ENCODE measurements at regions not wholly inside any gene's neighbourhood (a gene's known extent, or its start where the extent isn't known, plus 50 kb on each side); places are given as distances from the start of the nearest gene placed in this dataset.

- H3K4me3 Mint-ChIP-seq, result no peak overlapping the region
- H3K27me3 Mint-ChIP-seq, result no peaks in the 10 kb centered on the region
- no peak for DNase-seq
- ATAC-seq, result no peak
- no peak overlapping the region for H3K27ac Mint-ChIP-seq
- H3K9me3 Mint-ChIP-seq (ENCODE audit: low read depth), result peaks cover 3% of the 10 kb centered on the region
- H3K36me3 Mint-ChIP-seq, result no peaks in the 10 kb centered on the region
- no peaks in the 10 kb centered on the region for H3K4me1 Mint-ChIP-seq
- CTCF ChIA-PET, result no interaction called here
Observed at GRCh38 chr20:60642541-60642940, 609.5 kb upstream of the CDH4 start.

GRCh38 chr20:60648556-60648955, 603.5 kb upstream of the CDH4 start:
- no peaks in the 10 kb centered on the region for H3K36me3 Mint-ChIP-seq
- H3K9me3 Mint-ChIP-seq (ENCODE audit: low read depth), result peaks cover 8% of the 10 kb centered on the region
- CTCF ChIA-PET, result no interaction called here
- ATAC-seq (no peak), DNase-seq (no peak)
- H3K27me3 Mint-ChIP-seq, result no peaks in the 10 kb centered on the region
- no peaks in the 10 kb centered on the region for H3K4me1 Mint-ChIP-seq
- no peak overlapping the region for H3K4me3 Mint-ChIP-seq
- no peak overlapping the region for H3K27ac Mint-ChIP-seq

GRCh38 chr20:60649541-60649940, 602.5 kb upstream of the CDH4 start:
- no peak overlapping the region for H3K27ac Mint-ChIP-seq
- H3K36me3 Mint-ChIP-seq, result no peaks in the 10 kb centered on the region
- H3K27me3 Mint-ChIP-seq, result no peaks in the 10 kb centered on the region
- ATAC-seq, result no peak
- H3K4me1 Mint-ChIP-seq, result no peaks in the 10 kb centered on the region
- H3K4me3 Mint-ChIP-seq, result no peak overlapping the region
- CTCF ChIA-PET, result no interaction called here
- no peak for DNase-seq
- peaks cover 8% of the 10 kb centered on the region for H3K9me3 Mint-ChIP-seq (ENCODE audit: low read depth)

- Mint-ChIP-seq H3K36me3 (no peaks in the 10 kb centered on the region), H3K27ac (no peak overlapping the region), H3K4me1 (no peaks in the 10 kb centered on the region), H3K4me3 (no peak overlapping the region), H3K9me3 (ENCODE audit: low read depth) (peaks cover 8% of the 10 kb centered on the region), H3K27me3 (no peaks in the 10 kb centered on the region)
- no peak for DNase-seq
- ATAC-seq, result no peak
- CTCF ChIA-PET, result no interaction called here
Observed at GRCh38 chr20:60650087-60650486, 602.0 kb upstream of the CDH4 start.

GRCh38 chr20:60652046-60652445, 600.0 kb upstream of the CDH4 start:
- Mint-ChIP-seq H3K27me3 (no peaks in the 10 kb centered on the region), H3K4me1 (no peaks in the 10 kb centered on the region), H3K36me3 (no peaks in the 10 kb centered on the region), H3K27ac (no peak overlapping the region), H3K4me3 (no peak overlapping the region), H3K9me3 (ENCODE audit: low read depth) (peaks cover 12% of the 10 kb centered on the region)
- DNase-seq, result no peak
- CTCF ChIA-PET, result no interaction called here
- no peak for ATAC-seq

GRCh38 chr20:60652615-60653014, 599.4 kb upstream of the CDH4 start:
- CTCF ChIA-PET, result no interaction called here
- no peaks in the 10 kb centered on the region for H3K27me3 Mint-ChIP-seq
- H3K27ac Mint-ChIP-seq, result no peak overlapping the region
- H3K4me1 Mint-ChIP-seq, result no peaks in the 10 kb centered on the region
- no peak for DNase-seq
- no peak for ATAC-seq
- no peaks in the 10 kb centered on the region for H3K36me3 Mint-ChIP-seq
- H3K4me3 Mint-ChIP-seq, result no peak overlapping the region
- H3K9me3 Mint-ChIP-seq (ENCODE audit: low read depth), result peaks cover 12% of the 10 kb centered on the region

- no peaks in the 10 kb centered on the region for H3K4me1 Mint-ChIP-seq
- no peaks in the 10 kb centered on the region for H3K36me3 Mint-ChIP-seq
- DNase-seq, result no peak
- H3K4me3 Mint-ChIP-seq, result no peak overlapping the region
- CTCF ChIA-PET, result no interaction called here
- peaks cover 12% of the 10 kb centered on the region for H3K9me3 Mint-ChIP-seq (ENCODE audit: low read depth)
- no peak overlapping the region for H3K27ac Mint-ChIP-seq
- ATAC-seq, result no peak
- H3K27me3 Mint-ChIP-seq, result no peaks in the 10 kb centered on the region
Observed at GRCh38 chr20:60653111-60653845, 598.8 kb upstream of the CDH4 start.

GRCh38 chr20:60658681-60659080, 593.4 kb upstream of the CDH4 start:
- Mint-ChIP-seq H3K27ac (no peak overlapping the region), H3K4me1 (no peaks in the 10 kb centered on the region), H3K4me3 (no peak overlapping the region), H3K36me3 (no peaks in the 10 kb centered on the region), H3K9me3 (ENCODE audit: low read depth) (peaks cover 4% of the 10 kb centered on the region), H3K27me3 (no peaks in the 10 kb centered on the region)
- ATAC-seq (no peak), DNase-seq (no peak)
- CTCF ChIA-PET, result no interaction called here

- CTCF ChIA-PET, result no interaction called here
- H3K27me3 Mint-ChIP-seq, result no peaks in the 10 kb centered on the region
- H3K36me3 Mint-ChIP-seq, result no peaks in the 10 kb centered on the region
Observed at GRCh38 chr20:60659240-60659639, 592.8 kb upstream of the CDH4 start.

GRCh38 chr20:60662307-60662706, 589.8 kb upstream of the CDH4 start:
- ATAC-seq (no peak), DNase-seq (no peak)
- Mint-ChIP-seq H3K36me3 (no peaks in the 10 kb centered on the region), H3K4me1 (no peaks in the 10 kb centered on the region), H3K27ac (no peak overlapping the region), H3K9me3 (ENCODE audit: low read depth) (no peaks in the 10 kb centered on the region), H3K27me3 (no peaks in the 10 kb centered on the region), H3K4me3 (no peak overlapping the region)
- CTCF ChIA-PET, result no interaction called here

More at GRCh38 chr20:60659240-60659639, 592.8 kb upstream of the CDH4 start:
- H3K27ac Mint-ChIP-seq, result no peak overlapping the region
- ATAC-seq, result no peak
- no peak for DNase-seq
- no peaks in the 10 kb centered on the region for H3K4me1 Mint-ChIP-seq
- H3K4me3 Mint-ChIP-seq, result no peak overlapping the region
- peaks cover 4% of the 10 kb centered on the region for H3K9me3 Mint-ChIP-seq (ENCODE audit: low read depth)

GRCh38 chr20:60664106-60664505, 588.0 kb upstream of the CDH4 start:
- Mint-ChIP-seq H3K36me3 (no peaks in the 10 kb centered on the region), H3K27ac (no peak overlapping the region), H3K27me3 (no peaks in the 10 kb centered on the region), H3K9me3 (ENCODE audit: low read depth) (no peaks in the 10 kb centered on the region), H3K4me1 (no peaks in the 10 kb centered on the region), H3K4me3 (no peak overlapping the region)
- CTCF ChIA-PET, result no interaction called here
- no peak for DNase-seq
- ATAC-seq, result no peak

GRCh38 chr20:60667641-60668040, 584.4 kb upstream of the CDH4 start:
- CTCF ChIA-PET, result no interaction called here
- Mint-ChIP-seq H3K27me3 (no peaks in the 10 kb centered on the region), H3K36me3 (no peaks in the 10 kb centered on the region), H3K9me3 (ENCODE audit: low read depth) (peaks cover 2% of the 10 kb centered on the region), H3K4me1 (no peaks in the 10 kb centered on the region), H3K4me3 (no peak overlapping the region), H3K27ac (no peak overlapping the region)
- DNase-seq, result no peak
- no peak for ATAC-seq

GRCh38 chr20:60669211-60669610, 582.9 kb upstream of the CDH4 start:
- H3K4me3 Mint-ChIP-seq, result no peak overlapping the region
- ATAC-seq (no peak), DNase-seq (no peak)
- H3K27me3 Mint-ChIP-seq, result no peaks in the 10 kb centered on the region
- no peaks in the 10 kb centered on the region for H3K4me1 Mint-ChIP-seq
- no peak overlapping the region for H3K27ac Mint-ChIP-seq
- no peaks in the 10 kb centered on the region for H3K36me3 Mint-ChIP-seq
- CTCF ChIA-PET, result no interaction called here
- H3K9me3 Mint-ChIP-seq (ENCODE audit: low read depth), result peaks cover 2% of the 10 kb centered on the region

- no peaks in the 10 kb centered on the region for H3K9me3 Mint-ChIP-seq (ENCODE audit: low read depth)
- H3K36me3 Mint-ChIP-seq, result no peaks in the 10 kb centered on the region
- DNase-seq (no peak), ATAC-seq (no peak)
- H3K4me3 Mint-ChIP-seq, result no peak overlapping the region
- H3K27me3 Mint-ChIP-seq, result no peaks in the 10 kb centered on the region
- H3K4me1 Mint-ChIP-seq, result no peaks in the 10 kb centered on the region
- CTCF ChIA-PET, result no interaction called here
- H3K27ac Mint-ChIP-seq, result no peak overlapping the region
Observed at GRCh38 chr20:60676011-60676410, 576.0 kb upstream of the CDH4 start.

GRCh38 chr20:60677819-60678218, 574.2 kb upstream of the CDH4 start:
- no peaks in the 10 kb centered on the region for H3K4me1 Mint-ChIP-seq
- H3K27ac Mint-ChIP-seq, result no peak overlapping the region
- no peaks in the 10 kb centered on the region for H3K9me3 Mint-ChIP-seq (ENCODE audit: low read depth)
- H3K36me3 Mint-ChIP-seq, result no peaks in the 10 kb centered on the region
- H3K4me3 Mint-ChIP-seq, result no peak overlapping the region
- CTCF ChIA-PET, result no interaction called here
- no peak for ATAC-seq
- no peaks in the 10 kb centered on the region for H3K27me3 Mint-ChIP-seq
- no peak for DNase-seq
